ENCODE measurements at regions not wholly inside any gene's neighbourhood (a gene's known extent, or its start where the extent isn't known, plus 50 kb on each side); places are given as distances from the start of the nearest gene placed in this dataset.
"Not testable (repeated sequence)": the region's sequence is repeated elsewhere in the genome, so short reads cannot be mapped to it uniquely, and the experiment has no call there.

DNA sequence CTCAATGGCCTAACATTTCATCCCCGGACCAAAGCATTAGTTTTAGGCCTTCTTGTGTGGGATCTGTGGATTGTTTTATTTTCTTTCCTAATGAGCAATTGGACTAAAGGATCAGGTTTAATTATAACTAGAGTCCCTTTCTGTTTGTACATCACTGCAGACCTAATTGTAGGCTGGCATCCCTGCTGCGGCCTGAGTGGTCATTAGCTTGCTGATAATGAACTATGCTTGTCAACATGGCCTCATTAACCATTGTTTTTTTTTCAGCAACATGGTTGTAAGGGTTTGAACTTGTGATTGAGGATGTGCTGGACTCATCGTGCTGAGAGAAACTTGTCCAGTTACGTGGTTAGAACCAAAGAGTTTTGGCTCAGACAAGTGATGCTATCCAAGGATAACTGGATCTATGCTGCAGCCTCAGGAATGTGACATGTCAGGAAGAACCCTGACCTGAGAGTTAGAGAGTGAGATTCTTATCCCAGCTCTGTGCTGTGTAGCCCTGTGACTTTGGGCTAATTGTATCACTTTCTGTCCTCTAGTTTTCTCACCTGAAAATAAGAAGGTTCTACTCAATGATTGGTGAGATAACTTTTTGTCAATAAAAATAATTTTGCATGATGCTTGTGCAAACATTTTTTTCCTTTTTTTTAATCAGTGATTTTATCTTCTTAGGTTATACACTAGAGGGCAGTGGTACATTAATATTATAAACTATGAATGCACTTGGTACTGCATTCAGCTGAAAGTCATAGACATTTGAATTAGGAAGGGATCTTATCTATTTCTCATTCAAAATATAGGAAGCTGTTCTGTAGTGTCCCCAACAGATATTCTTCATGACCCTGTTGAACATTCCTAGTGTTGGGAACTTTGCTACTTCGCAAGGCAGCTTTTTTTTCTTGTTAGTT lies 140.9 kb downstream of the RNF144B start:
- no peak for DNase-seq (ENCODE audit: low read depth)

DNA sequence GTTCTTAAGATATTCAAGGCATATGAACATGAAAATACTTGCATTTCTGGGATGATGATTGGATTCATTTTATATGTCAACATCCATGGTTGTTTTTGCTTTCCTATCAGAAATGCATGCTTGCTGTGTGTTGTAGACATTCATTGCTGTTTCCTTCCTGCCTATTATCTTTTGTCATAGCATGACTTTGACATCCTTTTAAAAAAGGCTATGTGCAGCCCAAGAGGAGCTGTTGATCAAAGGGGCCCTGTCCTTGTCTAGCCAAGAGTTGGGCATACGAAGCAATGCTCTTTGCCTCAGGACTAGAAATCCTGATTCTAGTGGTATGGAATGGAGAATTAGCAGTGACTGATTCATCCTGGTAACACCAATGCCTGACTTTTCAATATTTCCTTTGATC lies 143.1 kb downstream of the RNF144B start:
- DNase-seq (ENCODE audit: low read depth) = no peak

DNA sequence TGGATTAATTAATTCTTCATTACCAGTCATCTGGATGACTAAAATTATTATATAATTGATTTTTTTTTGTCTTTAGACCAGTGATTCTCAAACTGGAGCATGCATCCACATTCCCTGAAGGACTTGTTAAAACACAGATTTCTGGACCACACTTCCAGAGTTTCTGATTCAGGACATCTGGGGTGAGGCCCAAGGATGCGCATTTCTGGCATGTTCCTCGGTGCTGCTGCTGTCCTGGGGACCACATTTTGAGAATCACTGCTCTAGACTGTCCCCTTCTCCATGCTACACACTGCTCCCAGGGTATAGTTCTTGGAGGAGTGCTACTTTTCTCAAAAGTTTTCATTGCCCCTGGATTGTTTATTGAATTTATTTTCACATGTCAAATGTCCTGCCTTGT lies 145.0 kb downstream of the RNF144B start:
- no peak for DNase-seq (ENCODE audit: low read depth)

DNA sequence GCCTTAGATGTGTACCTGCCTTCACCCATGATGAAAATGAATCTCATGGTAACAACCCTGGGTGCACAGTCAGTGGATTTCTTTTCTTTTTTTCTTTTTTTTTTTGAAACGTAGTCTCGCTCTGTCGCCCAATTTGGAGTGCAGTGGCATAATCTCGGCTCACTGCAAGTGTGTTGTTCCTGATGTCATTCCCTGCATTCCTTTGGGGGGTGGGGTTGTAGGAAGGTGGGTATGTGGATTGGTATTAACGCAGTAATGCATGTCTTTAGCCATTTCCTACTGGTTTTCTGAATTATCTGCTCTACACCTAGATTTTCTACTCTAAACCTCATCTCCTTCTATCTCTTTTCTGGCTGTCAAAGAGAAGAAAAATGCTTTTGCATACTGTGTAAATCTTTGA lies 146.6 kb downstream of the RNF144B start:
- no peak for DNase-seq (ENCODE audit: low read depth)

DNA sequence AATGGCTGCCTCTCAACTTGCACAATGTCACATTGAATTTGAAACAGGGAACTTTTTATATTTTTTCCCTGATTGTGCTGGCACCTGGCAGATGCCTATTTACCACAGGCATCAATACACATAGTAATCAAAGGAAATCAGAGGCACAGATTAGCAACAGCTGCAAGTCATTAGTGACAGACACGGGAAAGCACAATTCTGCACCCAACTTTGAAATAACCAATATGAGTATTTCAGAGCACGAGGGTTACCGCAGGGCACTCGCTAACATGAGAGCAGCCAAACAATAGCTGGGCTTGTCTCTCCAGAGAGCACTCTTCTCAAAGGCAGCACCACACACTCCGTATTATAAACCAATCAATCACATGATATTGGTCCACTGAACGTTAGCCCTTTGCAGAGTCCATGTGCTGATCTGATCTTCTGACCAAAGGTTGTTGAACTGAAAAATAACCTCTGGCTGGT lies 149.5 kb downstream of the RNF144B start:
- no peak for DNase-seq (ENCODE audit: low read depth)

DNA sequence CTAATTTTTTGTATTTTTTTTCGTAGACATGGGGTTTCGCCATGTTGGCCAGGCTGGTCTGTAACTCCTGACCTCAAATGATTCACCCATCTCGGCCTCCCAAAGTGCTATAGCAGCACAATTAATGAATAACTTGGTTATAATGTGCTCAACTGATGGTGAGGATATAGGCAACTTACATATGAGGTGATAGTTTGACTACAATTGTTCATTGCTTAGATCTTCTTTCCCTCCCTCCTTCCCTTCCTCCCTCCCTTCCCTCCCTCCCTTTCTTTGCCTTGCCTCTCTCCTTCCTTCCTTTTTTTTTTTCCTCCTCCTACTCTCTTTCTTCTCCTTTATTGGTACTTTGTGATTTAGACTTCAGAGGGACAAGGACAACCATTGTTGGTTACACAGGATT lies 151.2 kb downstream of the RNF144B start:
- no peak for DNase-seq (ENCODE audit: low read depth)

DNA sequence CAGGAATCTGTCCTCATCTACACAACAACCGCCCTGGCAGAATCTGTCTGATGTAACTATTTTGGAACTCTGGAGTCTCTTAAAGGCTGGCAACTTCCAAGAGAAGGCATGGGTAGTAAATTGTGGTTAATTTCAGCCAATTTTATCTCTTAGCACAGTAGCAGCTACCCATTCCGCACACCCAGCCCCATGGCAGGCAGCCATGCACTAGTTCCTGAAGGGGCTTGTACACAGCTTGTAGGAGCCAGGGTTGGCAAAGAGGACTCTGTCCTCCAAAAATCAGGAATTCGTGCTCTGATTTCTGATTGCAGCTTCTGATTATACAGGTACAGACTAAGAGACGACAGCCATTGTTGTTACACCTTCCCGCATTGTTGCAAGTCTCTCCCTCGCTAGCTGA lies 155.9 kb downstream of the RNF144B start:
- DNase-seq (ENCODE audit: low read depth) = no peak

DNA sequence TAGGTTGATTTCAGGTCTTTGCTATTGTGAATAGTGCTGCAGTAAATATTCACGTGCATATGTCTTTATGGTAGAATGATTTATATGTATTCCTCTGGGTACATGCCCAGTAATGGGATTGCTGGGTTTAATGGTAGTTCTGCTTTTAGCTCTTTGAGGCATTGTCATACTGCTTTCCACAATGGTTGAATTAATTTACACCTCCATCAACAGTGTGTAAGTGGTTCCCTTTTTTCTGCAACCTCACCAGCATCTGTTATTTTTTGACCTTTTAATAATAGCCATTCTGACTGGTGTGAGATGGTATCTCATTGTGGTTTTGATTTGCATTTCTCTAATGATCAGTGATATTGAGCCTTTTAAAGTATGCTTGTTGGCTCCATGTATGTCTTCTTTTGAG lies 158.0 kb downstream of the RNF144B start:
- not testable (repeated sequence) for DNase-seq (ENCODE audit: low read depth)

DNA sequence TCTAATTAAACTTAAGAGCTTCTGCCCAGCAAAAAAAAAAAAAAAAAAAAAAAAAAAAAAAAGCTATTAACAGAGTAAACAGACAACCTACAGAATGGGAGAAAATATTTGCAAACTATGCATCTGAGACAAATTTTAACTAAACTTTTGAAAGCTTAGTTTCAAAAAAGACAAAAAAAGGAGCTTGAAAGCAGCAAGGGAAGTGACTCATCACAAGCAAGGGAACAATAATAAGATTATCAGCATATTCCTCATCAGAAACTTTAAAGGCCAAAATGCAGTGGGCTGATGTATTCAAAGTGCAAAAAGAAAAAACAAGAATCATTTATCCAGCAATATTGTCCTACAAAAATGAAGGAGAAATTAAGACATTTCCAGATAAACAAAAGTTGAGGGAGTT lies 158.6 kb downstream of the RNF144B start:
- DNase-seq (ENCODE audit: low read depth) = no peak

DNA sequence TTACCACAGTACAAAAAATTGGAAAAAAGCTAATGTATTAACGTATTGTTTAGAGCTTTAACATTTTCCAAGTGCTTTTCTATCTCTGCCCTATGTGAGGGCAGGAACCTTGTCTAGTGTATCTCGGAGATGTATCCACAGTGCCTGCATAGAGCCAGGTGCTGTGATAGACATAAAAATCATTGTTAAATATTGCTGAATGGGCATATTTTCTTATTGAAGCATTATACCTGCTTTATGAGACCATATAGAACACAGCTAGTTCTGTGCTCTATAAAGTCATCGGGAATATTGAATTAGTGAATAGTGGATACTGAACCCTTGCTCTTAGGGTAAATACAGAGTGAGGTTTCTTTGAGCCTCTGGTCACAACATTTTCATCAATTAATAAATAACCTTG lies 163.0 kb downstream of the RNF144B start:
- DNase-seq (ENCODE audit: low read depth) = no peak

DNA sequence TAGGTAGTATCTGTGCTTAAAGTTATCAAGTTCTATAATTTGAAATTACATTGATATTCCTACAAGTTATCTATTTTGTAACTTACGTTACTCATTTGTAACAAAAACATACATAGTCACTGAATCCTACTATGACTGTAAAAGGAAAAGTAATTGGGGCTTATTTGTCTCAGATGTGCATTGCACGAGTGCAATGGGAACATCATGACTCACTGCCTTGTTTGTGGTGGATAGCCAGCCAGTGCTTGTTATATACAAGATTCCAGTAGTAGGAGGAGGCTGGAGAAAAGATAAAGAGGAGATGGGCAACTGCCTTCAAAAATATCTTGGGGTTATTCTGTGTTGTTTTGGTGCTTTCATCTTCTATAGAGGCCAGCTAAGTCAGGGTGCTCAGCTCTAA lies 164.1 kb downstream of the RNF144B start:
- no peak for DNase-seq (ENCODE audit: low read depth)

DNA sequence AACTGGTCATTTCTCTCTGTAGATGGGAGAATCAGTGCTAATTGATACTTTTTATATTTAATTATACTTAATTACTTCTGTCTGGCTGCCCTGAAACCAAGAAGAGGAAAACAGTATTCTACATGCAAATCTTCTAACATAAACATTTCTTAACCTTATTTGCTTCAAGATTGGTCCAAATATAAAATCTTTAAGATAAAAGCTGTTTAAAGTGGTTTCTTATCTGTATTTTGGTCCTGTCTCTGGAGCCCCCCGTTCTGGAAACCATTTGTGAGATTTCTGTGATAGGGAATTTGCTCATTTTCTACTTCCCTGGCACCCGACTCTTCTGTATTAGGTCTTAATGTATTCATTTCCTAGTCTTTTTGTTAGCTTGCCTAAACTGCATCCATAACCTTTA lies 168.6 kb downstream of the RNF144B start:
- no peak for DNase-seq (ENCODE audit: low read depth)

DNA sequence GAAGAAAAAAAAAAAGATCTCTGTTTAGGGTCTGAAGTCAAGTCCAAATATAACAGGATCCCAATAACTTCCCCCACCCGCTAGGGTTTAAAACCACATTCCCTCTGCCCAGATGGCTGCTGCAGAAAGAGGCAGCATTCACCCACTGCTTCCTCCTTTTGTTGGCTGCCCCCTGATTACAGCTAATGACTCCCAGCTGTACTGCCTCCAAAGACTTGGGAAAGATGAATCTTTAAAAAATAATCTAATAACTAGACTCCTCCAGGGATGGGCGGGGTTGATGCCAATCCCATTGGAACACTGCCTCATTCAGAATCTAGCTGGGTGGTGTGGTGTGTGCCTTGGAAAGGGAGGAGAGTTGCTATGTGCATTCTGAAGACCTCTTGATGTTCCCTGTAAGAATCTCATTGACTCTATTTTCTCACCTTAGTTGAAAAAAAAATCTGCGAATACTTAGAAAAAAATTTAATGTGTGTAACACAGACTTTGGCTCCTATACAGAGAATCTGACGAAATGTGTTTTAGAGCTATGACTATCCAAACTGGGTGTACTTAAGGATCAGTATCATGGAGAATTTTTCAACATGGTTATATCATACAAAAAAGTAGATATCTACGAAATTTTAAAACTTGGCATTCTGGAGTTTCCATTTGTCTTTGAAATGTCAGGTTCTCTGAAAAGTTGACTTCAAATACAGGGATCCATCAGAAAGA lies 174.0 kb downstream of the RNF144B start:
- no peak for DNase-seq (ENCODE audit: low read depth)

DNA sequence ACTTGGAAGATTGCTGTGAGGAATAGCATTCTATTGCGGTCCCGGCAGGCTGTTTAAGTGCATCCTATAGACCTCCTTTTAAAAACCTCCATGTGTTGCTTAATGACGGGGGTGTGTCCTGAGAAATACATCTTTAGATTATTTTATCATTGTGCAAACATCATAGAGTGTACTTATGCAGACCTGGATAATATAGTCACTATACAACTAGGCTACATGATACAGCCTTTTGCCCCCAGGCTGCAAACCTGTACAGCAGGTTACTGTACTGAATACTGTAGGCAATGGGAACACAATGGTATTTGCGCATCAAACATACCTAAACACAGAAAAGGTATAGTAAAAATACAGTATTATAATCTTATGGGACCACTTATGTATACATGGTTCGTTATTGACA lies 175.6 kb downstream of the RNF144B start:
- DNase-seq (ENCODE audit: low read depth) = no peak

DNA sequence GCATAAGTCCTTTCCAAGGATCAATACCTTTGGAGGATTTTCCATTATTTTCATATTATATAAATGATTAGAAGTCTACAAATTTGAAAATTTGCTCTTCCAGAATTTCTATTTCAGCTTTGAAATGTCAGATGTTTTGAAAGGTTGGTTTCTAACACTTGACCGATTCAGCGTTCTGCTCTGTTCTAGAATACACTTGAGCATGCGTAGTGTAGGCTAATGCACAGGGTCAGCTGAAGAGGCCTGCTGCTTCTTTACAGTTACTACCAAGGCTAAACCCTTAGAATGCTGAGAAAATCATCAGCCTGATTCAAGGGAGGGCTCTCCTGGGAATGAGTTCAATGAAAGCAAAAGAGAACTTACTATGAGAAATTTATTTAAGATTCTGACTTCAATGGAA lies 177.6 kb downstream of the RNF144B start:
- DNase-seq (ENCODE audit: low read depth) = no peak

DNA sequence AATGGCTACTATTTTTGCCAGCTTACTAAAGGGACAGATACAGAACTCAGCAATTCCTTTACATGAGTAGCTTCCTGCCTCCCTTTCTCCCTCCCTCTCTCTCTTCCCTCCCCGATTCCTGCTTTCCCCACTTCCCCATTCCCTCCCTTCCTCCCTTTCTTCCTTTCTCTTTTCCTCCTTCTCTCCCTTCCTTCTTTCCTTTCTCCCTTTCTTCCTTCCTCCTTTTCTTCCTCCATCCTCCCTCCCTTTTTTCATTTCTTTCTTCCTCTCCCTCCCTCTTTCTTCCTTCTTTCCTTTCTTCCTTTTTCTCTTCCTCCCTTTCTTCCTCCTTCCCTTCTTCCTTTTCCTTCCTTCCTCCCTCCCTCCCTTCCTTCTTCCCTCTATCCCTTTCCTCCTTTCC lies 178.1 kb downstream of the RNF144B start:
- no peak for DNase-seq (ENCODE audit: low read depth)

DNA sequence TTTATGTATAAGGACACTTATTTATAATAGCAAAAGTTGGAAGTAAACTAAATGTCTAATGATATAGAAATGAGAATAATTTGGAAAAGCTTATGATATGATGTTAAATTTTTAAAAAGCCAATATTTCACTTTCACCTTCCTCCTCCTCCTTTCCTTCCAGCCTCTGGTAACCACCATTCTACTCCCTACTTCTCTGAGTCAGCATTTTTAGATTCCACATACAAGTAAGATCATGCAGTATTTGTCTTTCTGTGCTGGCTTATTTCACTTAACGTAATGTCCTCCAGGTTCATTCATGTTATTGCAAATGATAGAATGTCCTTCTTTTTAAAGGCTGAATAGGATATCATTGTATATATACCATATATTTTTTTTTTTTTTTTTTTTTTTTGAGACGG lies 180.2 kb downstream of the RNF144B start:
- DNase-seq (ENCODE audit: low read depth) = no peak

DNA sequence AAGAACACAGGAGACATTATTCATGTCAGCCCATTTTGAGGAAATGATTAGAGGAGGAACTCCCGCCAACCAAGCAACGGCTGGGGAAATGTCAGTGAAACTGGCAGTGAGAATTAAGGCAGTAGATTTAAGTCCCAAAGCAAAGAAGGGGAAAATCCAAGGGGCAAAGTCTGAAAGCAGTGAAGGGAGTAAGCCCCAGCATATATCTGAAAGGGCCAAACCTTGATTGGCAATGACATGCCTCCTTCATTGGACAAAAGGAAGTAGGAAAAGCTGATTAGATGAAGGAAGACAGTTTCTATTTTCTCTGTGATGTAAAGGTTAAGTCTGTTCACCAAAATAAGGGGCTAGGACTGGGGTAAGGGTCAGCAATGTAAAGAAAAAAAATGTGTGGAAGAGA lies 190.3 kb downstream of the RNF144B start:
- DNase-seq (ENCODE audit: low read depth) = no peak

DNA sequence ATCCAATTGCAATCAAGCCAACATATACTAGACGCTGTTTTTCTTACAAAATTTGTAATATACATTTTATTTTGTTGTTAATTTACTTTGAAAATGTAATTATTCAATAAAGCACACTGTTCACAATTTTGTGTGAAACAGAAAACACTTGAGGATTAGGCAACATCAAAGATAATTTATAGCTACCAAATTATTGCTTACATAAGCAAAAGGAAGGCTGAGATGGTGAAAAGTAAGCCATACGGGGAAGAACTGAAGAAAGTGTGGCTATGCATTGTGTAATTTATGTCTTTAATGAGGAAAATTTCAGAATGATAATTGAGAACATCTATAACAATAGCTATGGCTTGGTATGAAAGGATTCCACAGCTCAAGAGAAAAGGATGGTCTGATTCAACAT lies 192.0 kb downstream of the RNF144B start:
- no peak for DNase-seq (ENCODE audit: low read depth)

DNA sequence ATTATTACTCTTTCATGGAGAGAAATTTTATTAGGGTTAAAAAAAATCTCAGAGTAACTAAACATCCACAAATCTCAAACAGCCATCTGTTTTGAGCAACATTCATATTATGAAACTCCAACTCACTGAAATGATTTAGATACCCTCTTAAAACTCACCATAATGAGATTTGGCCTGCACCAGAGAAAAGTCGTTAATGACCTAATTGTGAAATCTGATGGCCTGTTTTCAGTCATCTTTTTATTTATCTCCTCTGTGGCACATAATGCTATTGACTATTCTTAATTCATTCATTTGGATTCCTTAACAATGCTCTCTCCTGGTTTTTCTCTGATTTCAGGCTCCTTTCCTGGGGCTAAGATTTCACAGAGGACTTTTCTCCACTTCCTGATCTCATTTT lies 192.7 kb downstream of the RNF144B start:
- DNase-seq (ENCODE audit: low read depth) = no peak

DNA sequence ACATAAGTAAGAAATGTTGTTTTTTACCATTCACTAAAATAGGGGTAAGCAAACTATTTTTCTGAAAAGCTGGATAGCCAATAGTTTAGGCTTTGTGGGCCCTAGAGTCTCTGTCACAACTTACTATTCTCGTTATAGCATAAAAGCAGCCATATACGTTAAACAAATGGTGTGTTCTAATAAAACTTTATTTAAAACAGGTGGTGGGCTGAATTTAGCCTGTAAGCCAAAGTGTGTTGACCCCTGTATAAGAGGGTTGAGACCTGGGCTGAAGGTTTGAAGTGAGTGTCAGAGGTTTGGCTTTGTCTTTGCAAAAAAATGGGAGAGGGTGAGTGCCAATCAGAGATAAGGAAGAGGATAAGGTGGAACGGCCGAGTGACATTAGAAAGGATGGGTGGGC lies 197.2 kb downstream of the RNF144B start:
- DNase-seq (ENCODE audit: low read depth) = no peak

DNA sequence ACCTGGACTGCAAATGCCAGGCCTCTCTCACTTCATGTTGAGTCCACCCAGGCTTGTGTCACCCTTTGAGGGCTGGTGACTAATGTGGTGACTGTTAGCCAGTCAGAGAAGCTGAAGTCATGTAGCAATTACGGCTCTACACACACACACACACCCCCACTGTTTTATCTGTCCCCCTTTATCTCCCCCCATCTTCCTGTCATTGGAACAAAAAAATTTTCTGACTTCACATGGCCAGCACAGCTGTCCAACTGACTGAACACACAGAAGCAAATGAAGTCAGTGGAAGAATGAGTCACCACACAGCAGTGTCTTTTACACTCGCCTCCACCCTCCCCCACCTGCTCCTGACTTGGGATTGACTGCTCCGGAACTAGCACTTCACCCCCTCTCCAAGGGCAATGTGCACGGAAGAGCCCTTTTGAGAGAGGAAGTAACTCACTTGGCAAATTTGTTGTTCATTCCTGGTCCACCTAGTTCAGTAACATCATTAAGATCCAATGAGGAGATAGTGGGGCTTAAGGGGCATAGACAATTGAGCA lies 198.0 kb downstream of the RNF144B start:
- no peak for DNase-seq (ENCODE audit: low read depth)

DNA sequence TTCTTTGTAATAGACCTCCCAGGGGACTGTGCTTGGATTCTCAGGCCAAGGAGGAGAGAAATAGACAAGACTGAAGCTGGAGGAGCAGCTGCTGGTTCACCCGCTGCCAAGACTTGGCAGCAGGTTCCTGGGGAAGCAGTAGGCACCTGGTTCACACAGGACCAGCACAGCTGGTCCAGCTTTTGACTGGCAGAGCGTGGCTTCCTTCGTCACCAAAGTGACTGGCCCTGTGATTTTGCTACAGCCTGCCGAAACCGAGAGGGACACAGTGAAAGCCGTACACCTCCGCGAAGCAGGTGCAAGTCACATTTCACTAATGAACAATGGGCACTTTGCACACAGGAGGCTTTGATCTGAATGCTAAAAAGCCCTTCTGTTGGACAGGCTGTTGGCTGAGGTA lies 199.0 kb downstream of the RNF144B start:
- DNase-seq (ENCODE audit: low read depth) = no peak
